Gastroesophageal sphincter (tissue), 4 donors: ENCODE measurements at regions not wholly inside any gene's neighbourhood (a gene's known extent, or its start where the extent isn't known, plus 50 kb on each side); places are given as distances from the start of the nearest gene placed in this dataset.

Source experiments
- ATAC-seq: fragments of 150-250 bp; one replicate; pipeline ENCODE4 v1.9.1; 2016; ENCODE audit warnings: mild to moderate bottlenecking, moderate library complexity
- H3K27ac ChIP-seq, 4 donors: fragments of 200-600 bp; sonication (generic) in 3 of 4; 1 replicate in 3 of 4; 2 replicates in 1 of 4; pipeline ENCODE4 v1.5.1; 2016 to 2019
- H3K27me3 ChIP-seq: fragments of 200-600 bp; sonication (generic); one replicate; pipeline ENCODE4 v1.5.1; 2019
- H3K36me3 ChIP-seq, 2 donors: fragments of 200-600 bp; sonication (generic); one replicate each; pipeline ENCODE4 v1.5.1; 2019; ENCODE audit warnings: control low read depth in 1 of 2
- H3K4me1 ChIP-seq, 3 donors: fragments of 200-600 bp; sonication (generic); 1 replicate in 2 of 3; 2 replicates in 1 of 3; pipeline ENCODE4 v1.5.1; 2016 to 2019; ENCODE audit warnings: control low read depth in 2 of 3
- H3K4me3 ChIP-seq, 2 donors: fragments of 200-600 bp; sonication (generic); one replicate each; pipeline ENCODE4 v1.5.1; 2019; ENCODE audit warnings: mild to moderate bottlenecking in 1 of 2, moderate library complexity in 1 of 2
- H3K9me3 ChIP-seq, 3 donors: fragments of 200-600 bp; sonication (generic); one replicate each; pipeline ENCODE4 v1.5.1; 2017 to 2019; ENCODE audit warnings: control low read depth in 2 of 3
- CTCF ChIP-seq, 4 experiments: fragments of 200-600 bp in 2 of 4; fragments of 450-650 bp in 2 of 4; sonication (generic) in 1 of 4; IDR thresholded peaks; one replicate each; pipeline ENCODE4 v1.5.1; 2017 to 2019; ENCODE audit warnings: antibody characterized with exemption in 4 of 4, mild to moderate bottlenecking in 2 of 4, moderate library complexity in 2 of 4
- EP300 ChIP-seq: sonication (generic); formaldehyde crosslinking; IDR thresholded peaks from one replicate; pipeline ENCODE4 v1.6.1; 2017; ENCODE audit warnings: antibody characterized with exemption, mild to moderate bottlenecking
- POLR2A ChIP-seq, 2 donors: fragments of 450-650 bp; IDR thresholded peaks; one replicate each; pipeline ENCODE4 v1.6.1; 2017; ENCODE audit warnings: antibody characterized with exemption in 2 of 2, mild to moderate bottlenecking in 2 of 2, moderate library complexity in 1 of 2
- POLR2AphosphoS5 ChIP-seq: sonication (generic); formaldehyde crosslinking; IDR thresholded peaks from one replicate; pipeline ENCODE4 v1.6.1; 2017; ENCODE audit warnings: antibody characterized with exemption
- WGBS, 2 donors: methylation state at CpG; one replicate each; pipeline ENCODE4 v1.1.5; 2018; ENCODE audit warnings: low coverage in 1 of 2; 5-methylcytosine and 5-hydroxymethylcytosine counted together

- ATAC-seq: no peak
- no peaks in the 10 kb centered on the region for H3K36me3 ChIP-seq
- no peak overlapping the region for H3K4me3 ChIP-seq
- H3K9me3 ChIP-seq: no peaks in the 10 kb centered on the region
- WGBS, 2 donors: 38 to 83% methylated on average over 2 of the region's 2 CpGs
- no peak for TF ChIP-seq EP300
- no peak for TF ChIP-seq POLR2AphosphoS5
- TF ChIP-seq CTCF (IDR thresholded peaks at IDR 0.05): no peak
- TF ChIP-seq POLR2A (IDR thresholded peaks at IDR 0.05): no peak
- no peaks in the 10 kb centered on the region for H3K27me3 ChIP-seq
- H3K4me1 ChIP-seq: no peaks in the 10 kb centered on the region
- no peak overlapping the region for H3K27ac ChIP-seq
Observed at GRCh38 chr12:74105434-74105833, 432.2 kb upstream of the ATXN7L3B start.

- H3K9me3 ChIP-seq: no peaks in the 10 kb centered on the region
- 83 to 94% methylated on average over 2 of the region's 2 CpGs for WGBS, 2 donors
- H3K27ac ChIP-seq: no peak overlapping the region
- H3K4me3 ChIP-seq: no peak overlapping the region
- H3K36me3 ChIP-seq: no peaks in the 10 kb centered on the region
- no peak for ATAC-seq
- TF ChIP-seq POLR2A (IDR thresholded peaks at IDR 0.05): no peak
- TF ChIP-seq CTCF (IDR thresholded peaks at IDR 0.05): no peak
- no peak for TF ChIP-seq EP300
- no peak for TF ChIP-seq POLR2AphosphoS5
- H3K4me1 ChIP-seq: no peaks in the 10 kb centered on the region
- H3K27me3 ChIP-seq: no peaks in the 10 kb centered on the region
Observed at GRCh38 chr12:74108729-74109128, 428.9 kb upstream of the ATXN7L3B start.

DNA sequence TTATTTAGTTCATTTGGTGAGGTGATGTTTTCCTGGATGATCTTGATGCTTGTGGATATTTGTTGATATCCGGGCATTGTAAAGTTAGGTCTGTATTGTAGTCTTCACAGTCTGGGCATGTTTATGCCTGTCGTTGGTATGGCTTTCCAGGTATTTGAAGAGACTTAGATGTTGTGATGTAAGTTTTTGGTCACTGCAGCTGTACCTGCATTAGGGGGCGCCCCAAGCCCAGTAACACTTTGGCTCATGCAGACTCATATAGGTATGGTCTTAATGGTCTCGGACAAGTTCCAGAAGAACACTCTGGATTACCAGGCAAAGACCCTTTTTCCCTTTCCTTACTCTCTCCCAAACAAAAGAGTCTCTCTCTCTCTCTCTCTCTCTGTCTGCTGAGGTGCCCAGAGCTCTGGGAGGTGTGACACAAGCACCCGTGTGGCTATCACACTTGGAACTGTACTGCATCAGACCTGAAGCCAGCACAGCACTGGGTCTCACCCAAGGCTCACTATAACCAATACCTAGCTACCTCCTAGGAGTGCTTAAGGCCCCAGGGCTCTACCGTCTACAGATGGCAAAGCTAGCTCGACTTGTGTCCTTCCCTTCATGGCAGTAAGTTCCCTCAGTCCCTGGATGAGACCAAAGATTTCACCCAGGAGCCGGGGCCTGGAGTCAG, 425.8 kb upstream of the ATXN7L3B start:
- Histone ChIP-seq H3K4me3 (no peak overlapping the region), H3K4me1 (no peaks in the 10 kb centered on the region), H3K36me3 (no peaks in the 10 kb centered on the region), H3K27ac (no peak overlapping the region), H3K27me3 (no peaks in the 10 kb centered on the region), H3K9me3 (no peaks in the 10 kb centered on the region)
- TF ChIP-seq CTCF (IDR thresholded peaks at IDR 0.05) (no peak), POLR2A (IDR thresholded peaks at IDR 0.05) (no peak), POLR2AphosphoS5 (no peak), EP300 (no peak)
- WGBS, 2 donors: 59 to 61% methylated on average over 4 to 7 of the region's 8 CpGs
- no peak for ATAC-seq

- no peak overlapping the region for H3K4me3 ChIP-seq
- H3K36me3 ChIP-seq: no peaks in the 10 kb centered on the region
- no peaks in the 10 kb centered on the region for H3K4me1 ChIP-seq
- H3K27ac ChIP-seq: no peak overlapping the region
- ATAC-seq: no peak
- H3K27me3 ChIP-seq: no peaks in the 10 kb centered on the region
- no peaks in the 10 kb centered on the region for H3K9me3 ChIP-seq
- no peak for TF ChIP-seq CTCF (IDR thresholded peaks at IDR 0.05)
- TF ChIP-seq POLR2A (IDR thresholded peaks at IDR 0.05): no peak
- TF ChIP-seq EP300: no peak
- TF ChIP-seq POLR2AphosphoS5: no peak
Observed at GRCh38 chr12:74119811-74120362, 417.7 kb upstream of the ATXN7L3B start.

GRCh38 chr12:74120644-74121043, 417.0 kb upstream of the ATXN7L3B start:
- Histone ChIP-seq H3K27ac (no peak overlapping the region), H3K9me3 (no peaks in the 10 kb centered on the region), H3K36me3 (no peaks in the 10 kb centered on the region), H3K4me3 (no peak overlapping the region), H3K27me3 (no peaks in the 10 kb centered on the region), H3K4me1 (no peaks in the 10 kb centered on the region)
- ATAC-seq: no peak
- TF ChIP-seq EP300 (no peak), POLR2A (IDR thresholded peaks at IDR 0.05) (no peak), POLR2AphosphoS5 (no peak), CTCF (IDR thresholded peaks at IDR 0.05) (no peak)
- WGBS, 2 donors: 27 to 29% methylated on average over 1 of the region's 1 CpG
